K562 (cell line): ENCODE measurements at regions not wholly inside any gene's neighbourhood (a gene's known extent, or its start where the extent isn't known, plus 50 kb on each side); places are given as distances from the start of the nearest gene placed in this dataset.

ENCODE experiments used
- FOXM1 ChIP-seq, 2 experiments: fragments of 450-650 bp in 1 of 2; sonication (generic) in 1 of 2; formaldehyde crosslinking in 1 of 2; IDR thresholded peaks; 2 replicates each; pipeline versions ENCODE4 v1.6.1 to v1.9.0; 2017 to 2022; ENCODE audit warnings: low read depth in 2 of 2, mild to moderate bottlenecking in 2 of 2, missing genetic modification reagents in 1 of 2, moderate library complexity in 1 of 2
- TRIM24 ChIP-seq, 2 experiments: fragments of 450-650 bp; IDR thresholded peaks; 2 replicates each; pipeline ENCODE4 v1.6.1; 2016
- ZFPM2 ChIP-seq: fragments of 250-450 bp; sonication (Bioruptor Pico); IDR thresholded peaks from 2 replicates; pipeline ENCODE4 v1.5.1; 2022; ENCODE audit warnings: mild to moderate bottlenecking
- ZNF124 ChIP-seq: sonication (generic); formaldehyde crosslinking; IDR thresholded peaks from 2 replicates; pipeline ENCODE4 v1.8.1; 2022; ENCODE audit warnings: missing genetic modification reagents
- ZNF253 ChIP-seq: fragments of 250-450 bp; sonication (Bioruptor Pico); conservative IDR thresholded peaks from 2 replicates; pipeline ENCODE4 v1.6.1; 2021; ENCODE audit warnings: mild to moderate bottlenecking
- ZNF41 ChIP-seq: fragments of 250-450 bp; sonication (Bioruptor Pico); conservative IDR thresholded peaks from 2 replicates; pipeline ENCODE4 v1.4.0; 2020; ENCODE audit warnings: mild to moderate bottlenecking
- ZNF589 ChIP-seq: fragments of 200-800 bp; sonication (Bioruptor generic); IDR thresholded peaks from 2 replicates; pipeline ENCODE4 v1.6.1; 2016; ENCODE audit warnings: low read depth, missing genetic modification characterization, missing compliant biosample characterization
- TF ChIP-seq, protein P1 (sequence below), 2 experiments: fragments of 450-650 bp; formaldehyde crosslinking in 1 of 2; IDR thresholded peaks; 2 replicates each; pipeline versions ENCODE4 v1.4.0 to v1.6.1; 2014 to 2020; ENCODE audit warnings: mild to moderate bottlenecking in 2 of 2, borderline replicate concordance in 1 of 2, low read depth in 1 of 2
- TF ChIP-seq, protein P2 (sequence below): IDR thresholded peaks from 3 replicates; pipeline ENCODE4 v1.6.1; 2011; ENCODE audit warnings: borderline replicate concordance, mild to moderate bottlenecking; ENCODE audit not compliant: insufficient read length, insufficient read depth
- TF ChIP-seq, protein P3 (sequence below): fragments of 450-650 bp; IDR thresholded peaks from 2 replicates; pipeline ENCODE4 v1.6.1; 2018; ENCODE audit warnings: mild to moderate bottlenecking, low read depth; ENCODE audit not compliant: partially characterized antibody
- TF ChIP-seq, protein P4 (sequence below), 3 experiments: IDR thresholded peaks in 2 of 3; conservative IDR thresholded peaks in 1 of 3; 2 replicates each; pipeline ENCODE4 v1.5.1; 2011 to 2012; ENCODE audit warnings: low read length in 3 of 3, mild to moderate bottlenecking in 3 of 3, control low read depth in 2 of 3, improper control_type of control experiment in 1 of 3, inconsistent platforms in 1 of 3, low read depth in 1 of 3, mixed read lengths in 1 of 3, moderate library complexity in 1 of 3; ENCODE audit not compliant: insufficient read depth in 2 of 3

DNA sequence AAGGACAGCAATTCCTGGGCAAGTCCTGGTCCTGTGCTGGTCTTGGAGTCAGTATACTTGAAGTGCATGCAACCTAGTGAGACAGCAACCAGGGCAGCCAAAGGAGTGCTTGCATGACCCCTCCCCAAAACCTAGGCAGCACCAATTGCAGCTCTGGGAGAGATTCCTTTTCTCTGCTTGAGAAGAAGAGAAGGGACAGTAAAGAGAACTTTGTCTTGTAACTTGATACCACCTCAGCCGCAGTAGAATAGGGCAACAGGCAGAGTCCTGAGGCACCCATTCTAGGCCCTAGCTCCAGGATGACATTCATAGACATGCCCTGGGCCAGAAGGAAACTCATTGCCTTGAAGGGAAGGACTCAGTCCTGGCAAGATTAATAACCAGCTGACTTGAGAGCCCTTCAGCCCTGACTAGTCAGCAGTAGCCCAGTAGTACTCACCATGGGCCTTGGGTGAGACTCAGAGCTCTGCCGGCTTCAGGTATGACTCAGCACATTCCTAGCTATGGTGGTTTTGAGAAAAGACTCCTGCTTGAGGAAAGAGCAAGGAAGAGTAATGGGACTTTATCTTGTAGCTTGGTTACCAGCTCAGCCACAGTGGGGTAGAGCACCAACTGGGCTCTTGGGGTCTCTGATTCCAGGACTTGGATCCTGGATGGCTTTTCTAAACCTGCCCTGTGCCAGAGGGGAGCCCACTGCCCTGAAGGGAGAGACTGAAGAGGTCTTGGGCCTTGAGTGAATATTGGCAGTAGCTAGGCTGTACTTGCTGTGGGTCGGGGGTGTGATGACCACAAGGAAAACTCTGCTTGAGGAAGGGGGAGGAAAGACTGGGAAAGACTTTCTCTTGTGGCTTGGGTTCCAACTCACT is 51.7 kb upstream of the ACADM start (continued):
- TF ChIP-seq, protein P1, sequence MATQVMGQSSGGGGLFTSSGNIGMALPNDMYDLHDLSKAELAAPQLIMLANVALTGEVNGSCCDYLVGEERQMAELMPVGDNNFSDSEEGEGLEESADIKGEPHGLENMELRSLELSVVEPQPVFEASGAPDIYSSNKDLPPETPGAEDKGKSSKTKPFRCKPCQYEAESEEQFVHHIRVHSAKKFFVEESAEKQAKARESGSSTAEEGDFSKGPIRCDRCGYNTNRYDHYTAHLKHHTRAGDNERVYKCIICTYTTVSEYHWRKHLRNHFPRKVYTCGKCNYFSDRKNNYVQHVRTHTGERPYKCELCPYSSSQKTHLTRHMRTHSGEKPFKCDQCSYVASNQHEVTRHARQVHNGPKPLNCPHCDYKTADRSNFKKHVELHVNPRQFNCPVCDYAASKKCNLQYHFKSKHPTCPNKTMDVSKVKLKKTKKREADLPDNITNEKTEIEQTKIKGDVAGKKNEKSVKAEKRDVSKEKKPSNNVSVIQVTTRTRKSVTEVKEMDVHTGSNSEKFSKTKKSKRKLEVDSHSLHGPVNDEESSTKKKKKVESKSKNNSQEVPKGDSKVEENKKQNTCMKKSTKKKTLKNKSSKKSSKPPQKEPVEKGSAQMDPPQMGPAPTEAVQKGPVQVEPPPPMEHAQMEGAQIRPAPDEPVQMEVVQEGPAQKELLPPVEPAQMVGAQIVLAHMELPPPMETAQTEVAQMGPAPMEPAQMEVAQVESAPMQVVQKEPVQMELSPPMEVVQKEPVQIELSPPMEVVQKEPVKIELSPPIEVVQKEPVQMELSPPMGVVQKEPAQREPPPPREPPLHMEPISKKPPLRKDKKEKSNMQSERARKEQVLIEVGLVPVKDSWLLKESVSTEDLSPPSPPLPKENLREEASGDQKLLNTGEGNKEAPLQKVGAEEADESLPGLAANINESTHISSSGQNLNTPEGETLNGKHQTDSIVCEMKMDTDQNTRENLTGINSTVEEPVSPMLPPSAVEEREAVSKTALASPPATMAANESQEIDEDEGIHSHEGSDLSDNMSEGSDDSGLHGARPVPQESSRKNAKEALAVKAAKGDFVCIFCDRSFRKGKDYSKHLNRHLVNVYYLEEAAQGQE (IDR thresholded peaks at IDR 0.05; ENCODE audit: borderline replicate concordance) = no peak
- TF ChIP-seq, protein P1 (CRISPR knock-in tag; IDR thresholded peaks at IDR 0.05; ENCODE audit: low read depth) = no peak
- TF ChIP-seq ZFPM2 (CRISPR knock-in tag) (no peak), TRIM24 (IDR thresholded peaks at IDR 0.05) (peak; percentile 41 to 52; a peak in 1 of 4 replicates), ZNF41 (CRISPR knock-in tag) (peak; percentile 66; the same call in 1 of the 2 replicates), ZNF589 (CRISPR knock-in tag) (no peak), ZNF253 (CRISPR knock-in tag) (no peak), ZNF124 (no peak), FOXM1 (IDR thresholded peaks at IDR 0.05; ENCODE audit: low read depth) (0 out of 2 replicates have a peak, but pooled peaks have one; percentile 27), FOXM1 (CRISPR knock-in tag; IDR thresholded peaks at IDR 0.05; ENCODE audit: low read depth) (no peak)
- TF ChIP-seq, protein P2, sequence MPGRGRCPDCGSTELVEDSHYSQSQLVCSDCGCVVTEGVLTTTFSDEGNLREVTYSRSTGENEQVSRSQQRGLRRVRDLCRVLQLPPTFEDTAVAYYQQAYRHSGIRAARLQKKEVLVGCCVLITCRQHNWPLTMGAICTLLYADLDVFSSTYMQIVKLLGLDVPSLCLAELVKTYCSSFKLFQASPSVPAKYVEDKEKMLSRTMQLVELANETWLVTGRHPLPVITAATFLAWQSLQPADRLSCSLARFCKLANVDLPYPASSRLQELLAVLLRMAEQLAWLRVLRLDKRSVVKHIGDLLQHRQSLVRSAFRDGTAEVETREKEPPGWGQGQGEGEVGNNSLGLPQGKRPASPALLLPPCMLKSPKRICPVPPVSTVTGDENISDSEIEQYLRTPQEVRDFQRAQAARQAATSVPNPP = no peak
- TF ChIP-seq, protein P3, sequence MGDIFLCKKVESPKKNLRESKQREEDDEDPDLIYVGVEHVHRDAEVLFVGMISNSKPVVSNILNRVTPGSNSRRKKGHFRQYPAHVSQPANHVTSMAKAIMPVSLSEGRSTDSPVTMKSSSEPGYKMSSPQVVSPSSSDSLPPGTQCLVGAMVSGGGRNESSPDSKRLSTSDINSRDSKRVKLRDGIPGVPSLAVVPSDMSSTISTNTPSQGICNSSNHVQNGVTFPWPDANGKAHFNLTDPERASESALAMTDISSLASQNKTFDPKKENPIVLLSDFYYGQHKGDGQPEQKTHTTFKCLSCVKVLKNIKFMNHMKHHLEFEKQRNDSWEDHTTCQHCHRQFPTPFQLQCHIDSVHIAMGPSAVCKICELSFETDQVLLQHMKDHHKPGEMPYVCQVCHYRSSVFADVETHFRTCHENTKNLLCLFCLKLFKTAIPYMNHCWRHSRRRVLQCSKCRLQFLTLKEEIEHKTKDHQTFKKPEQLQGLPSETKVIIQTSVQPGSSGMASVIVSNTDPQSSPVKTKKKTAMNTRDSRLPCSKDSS = no peak
- TF ChIP-seq, protein P4, sequence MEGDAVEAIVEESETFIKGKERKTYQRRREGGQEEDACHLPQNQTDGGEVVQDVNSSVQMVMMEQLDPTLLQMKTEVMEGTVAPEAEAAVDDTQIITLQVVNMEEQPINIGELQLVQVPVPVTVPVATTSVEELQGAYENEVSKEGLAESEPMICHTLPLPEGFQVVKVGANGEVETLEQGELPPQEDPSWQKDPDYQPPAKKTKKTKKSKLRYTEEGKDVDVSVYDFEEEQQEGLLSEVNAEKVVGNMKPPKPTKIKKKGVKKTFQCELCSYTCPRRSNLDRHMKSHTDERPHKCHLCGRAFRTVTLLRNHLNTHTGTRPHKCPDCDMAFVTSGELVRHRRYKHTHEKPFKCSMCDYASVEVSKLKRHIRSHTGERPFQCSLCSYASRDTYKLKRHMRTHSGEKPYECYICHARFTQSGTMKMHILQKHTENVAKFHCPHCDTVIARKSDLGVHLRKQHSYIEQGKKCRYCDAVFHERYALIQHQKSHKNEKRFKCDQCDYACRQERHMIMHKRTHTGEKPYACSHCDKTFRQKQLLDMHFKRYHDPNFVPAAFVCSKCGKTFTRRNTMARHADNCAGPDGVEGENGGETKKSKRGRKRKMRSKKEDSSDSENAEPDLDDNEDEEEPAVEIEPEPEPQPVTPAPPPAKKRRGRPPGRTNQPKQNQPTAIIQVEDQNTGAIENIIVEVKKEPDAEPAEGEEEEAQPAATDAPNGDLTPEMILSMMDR (IDR thresholded peaks at IDR 0.05 in 2 of 3, conservative IDR thresholded peaks at IDR 0.05 in 1 of 3; ENCODE audit: insufficient read depth in 2 of 3, low read depth in 1 of 3, low read length in 3 of 3) = no peak
